ENCODE measurements at regions not wholly inside any gene's neighbourhood (a gene's known extent, or its start where the extent isn't known, plus 50 kb on each side); places are given as distances from the start of the nearest gene placed in this dataset.
"Not testable (repeated sequence)": the region's sequence is repeated elsewhere in the genome, so short reads cannot be mapped to it uniquely, and the experiment has no call there.

DNA sequence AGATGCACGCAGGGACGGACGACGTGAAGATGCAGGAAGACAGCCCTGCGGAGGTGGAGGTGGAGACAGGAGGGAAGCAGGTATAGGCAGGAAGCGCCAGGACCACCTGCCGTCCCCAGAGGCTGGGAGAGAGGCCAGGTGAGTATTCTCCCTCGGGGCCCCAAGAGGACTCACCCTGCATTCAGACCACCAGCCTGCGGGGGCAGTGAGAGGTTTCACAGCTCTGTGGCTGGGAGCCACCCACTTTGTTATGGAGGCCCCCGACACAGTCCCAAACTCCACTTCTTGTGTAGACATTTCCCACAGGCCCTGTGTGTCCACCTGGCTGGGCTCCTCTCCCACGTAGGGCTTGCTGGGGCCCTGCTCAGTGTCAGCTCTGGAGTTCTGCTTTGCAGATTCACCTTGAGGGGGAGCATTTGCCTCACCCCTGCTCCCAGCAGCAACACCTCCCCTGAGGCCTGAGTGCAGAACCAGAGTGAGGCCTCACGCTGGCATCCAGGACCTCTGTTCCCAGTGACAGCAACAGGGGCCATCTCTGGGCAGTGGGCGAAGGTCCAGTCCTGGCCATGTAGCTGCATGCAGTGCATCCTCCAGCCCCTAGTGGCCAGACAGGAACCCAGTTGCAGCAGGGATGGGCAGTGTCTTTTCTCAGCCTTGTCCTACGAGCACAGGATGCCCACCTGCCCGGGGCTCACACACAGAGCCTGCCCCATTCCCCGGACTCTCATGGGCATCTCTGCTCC is 119.4 kb upstream of the IQSEC1 start:
- no peak for DNase-seq

DNA sequence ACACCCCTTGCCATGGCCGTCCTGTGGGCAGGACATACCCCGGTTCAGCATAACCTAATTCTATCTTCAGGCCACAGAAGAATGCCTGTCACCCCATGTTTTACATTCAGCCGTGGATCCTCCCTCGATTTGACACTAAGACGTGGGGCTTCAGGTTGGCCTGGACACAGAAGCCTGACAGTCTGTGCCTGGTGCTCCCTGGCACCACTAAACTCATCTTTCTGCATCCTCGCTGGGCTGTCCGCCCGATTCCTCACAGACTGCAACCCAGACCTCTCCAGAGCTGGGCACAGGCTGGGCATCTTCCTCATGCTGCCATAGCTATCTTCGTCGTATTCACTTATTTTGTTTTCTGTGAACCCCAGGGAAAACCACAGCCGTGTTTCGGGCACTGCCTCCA is 117.8 kb upstream of the IQSEC1 start:
- DNase-seq: no peak

DNA sequence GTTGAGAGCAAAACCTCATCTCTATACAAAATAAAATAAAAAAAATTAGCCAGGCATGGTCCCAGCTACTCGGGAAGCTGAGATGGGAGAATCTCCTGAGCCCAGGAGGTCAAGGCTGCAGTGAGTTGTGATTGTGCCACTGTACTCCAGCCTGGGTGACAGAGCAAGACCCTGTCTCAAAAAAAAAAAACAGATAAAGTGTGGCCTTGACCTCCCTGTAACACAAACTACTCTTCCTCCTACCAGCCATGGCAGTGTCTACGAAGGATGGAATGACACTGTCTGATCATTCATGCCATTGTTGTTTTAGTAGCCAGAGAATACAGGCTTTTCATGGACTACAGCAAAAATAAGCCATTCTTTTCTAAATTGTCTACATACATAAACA is 117.1 kb upstream of the IQSEC1 start:
- no peak for DNase-seq

DNA sequence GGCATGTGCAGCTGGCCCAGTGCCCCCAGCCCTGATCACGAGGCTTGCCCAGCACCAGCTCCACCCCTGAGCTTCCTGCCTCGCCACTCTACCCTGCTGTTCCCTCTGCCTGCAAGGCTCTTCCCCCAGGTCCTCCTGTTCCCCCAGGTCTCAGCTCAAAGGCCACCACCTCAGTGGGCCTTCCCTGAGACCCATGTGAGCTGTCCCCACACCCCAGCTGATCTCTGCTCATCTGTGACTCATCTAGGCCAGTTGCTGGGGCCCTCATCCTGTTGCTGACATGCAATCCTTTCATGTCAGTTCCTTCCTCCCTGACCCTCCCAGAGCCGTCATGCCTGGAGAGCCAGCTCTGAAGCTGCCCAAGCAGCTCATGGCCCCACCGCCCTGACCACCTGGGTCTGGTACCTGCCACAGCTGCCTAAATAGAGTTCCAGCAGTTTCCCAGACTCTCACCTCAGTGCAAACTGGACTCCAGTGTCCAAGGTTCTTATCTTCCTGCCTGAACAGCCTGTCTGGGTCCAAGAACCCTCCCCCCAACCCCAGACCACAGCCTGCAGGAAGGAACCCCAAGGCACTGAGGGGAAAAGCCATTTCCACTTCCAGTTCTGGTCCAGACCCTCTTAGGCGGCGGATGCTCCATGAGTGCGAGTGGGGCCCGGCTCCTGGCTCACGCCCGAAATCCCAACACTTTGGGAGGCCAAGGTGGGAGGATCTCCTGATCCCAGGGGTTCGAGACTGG is 116.6 kb upstream of the IQSEC1 start:
- no peak for DNase-seq

DNA sequence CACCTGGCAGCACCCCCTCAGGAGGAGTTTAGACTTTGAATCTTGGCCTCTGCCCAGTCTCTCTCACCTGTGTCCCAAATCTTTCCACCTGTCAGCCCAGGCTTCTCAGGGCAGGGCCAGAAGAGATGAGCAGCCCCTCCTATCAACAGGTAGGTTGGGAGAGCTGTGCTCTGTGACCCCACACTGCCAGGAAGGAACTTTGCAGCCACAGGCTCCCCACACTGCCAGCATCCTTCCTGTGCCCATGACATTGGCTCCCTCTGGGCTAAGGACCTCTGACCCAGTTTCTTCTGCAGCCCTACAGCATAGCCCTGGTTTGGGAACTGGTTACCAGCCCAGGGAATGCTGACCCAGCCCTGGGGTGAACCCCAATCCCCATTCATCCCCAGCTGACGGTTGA is 115.7 kb upstream of the IQSEC1 start:
- DNase-seq: no peak

DNA sequence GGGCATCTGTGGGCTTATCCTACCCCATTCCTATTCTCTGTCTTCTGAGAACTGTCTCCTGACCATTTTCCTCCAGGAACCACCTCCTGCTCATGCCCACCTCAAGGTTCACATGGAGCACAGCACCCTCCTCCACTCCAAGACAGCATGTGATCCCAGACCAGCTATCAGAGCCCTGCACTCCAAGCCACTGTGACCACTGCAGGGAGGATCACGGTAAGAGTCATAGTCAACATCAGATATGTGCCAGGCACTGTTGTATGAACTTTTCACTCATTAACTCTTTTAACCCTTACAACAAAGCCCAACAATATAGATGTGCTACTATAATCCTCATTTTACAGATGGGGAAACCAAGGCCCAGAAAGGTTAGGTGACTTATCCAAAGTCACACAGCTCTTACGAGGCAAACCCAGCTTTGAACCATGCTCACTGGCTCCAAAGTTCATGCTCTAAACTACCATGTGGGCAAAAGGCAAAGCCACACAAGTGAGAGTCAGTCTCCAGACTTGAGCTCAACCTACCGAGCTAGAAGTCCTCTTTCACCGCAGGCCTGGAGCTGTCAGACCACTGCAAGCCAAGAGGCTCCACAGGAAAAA is 115.1 kb upstream of the IQSEC1 start:
- no peak for DNase-seq

DNA sequence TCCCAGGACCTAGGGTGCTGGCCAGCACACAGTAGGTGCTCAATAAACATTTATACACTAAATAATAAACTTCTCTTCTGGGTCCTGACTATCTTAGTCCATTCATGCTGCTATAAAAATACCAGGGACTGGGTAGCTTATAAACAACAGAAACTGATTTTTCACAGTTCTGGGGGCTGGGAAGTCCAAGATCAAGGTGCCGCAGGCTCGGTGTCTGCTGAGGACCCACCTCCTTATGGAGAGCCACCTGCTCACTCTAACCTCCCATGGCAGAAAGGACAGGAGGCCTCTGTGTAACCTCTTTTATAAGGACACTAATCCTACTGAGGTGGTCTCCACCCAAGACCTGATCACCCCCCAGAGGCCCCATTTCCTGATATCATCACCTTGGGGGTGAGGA is 114.4 kb upstream of the IQSEC1 start:
- DNase-seq: no peak

DNA sequence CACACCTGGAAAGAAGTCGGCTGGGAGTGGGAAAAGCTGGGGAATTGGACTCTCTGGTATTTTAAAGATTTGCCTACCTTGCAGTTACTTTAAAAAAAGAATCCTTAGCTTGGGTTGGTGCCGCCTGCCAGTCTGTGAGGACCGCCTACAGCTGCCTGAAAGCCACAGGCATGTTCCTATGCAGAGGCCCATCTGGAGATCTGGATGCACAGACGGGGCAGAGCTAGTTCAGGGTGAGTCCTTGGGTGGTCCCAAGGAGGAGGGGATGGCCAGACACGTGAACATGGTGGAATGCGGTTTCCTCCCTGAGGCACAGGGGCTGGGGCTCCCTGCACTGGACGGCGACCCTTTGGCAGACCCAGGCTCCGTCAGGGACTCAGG is 113.2 kb upstream of the IQSEC1 start:
- DNase-seq: no peak

DNA sequence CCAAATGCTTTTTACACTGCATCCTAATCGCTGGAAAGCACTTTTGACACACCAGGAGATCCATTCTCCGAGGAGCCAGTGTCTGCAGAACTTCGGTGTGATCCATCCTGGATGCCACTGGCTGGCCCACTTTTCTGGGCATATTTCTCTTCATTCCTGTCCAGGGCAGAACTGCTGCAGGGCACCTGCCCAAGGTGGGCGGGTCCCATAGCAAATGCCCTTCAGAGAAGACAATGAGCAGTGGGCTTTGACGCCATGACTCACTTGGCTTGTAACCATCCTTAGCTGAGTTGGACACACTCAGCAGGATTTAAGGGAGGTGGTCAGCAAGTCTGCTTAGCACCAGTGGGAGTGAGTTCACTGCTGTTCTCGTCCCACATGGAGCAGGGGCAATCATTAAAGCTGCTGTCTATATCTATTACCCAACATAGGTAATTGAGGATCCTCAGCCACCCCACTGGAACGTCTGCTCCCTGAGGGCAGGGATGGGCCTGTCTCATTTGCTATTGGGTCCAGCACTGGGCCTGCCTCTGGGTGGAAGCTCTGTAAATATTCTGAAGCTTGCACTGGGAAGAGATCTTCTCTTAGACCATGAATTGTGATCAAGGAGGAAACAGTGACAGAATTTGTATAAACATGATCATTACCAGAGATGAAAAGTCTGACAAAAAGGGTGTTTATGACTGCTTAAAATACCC is 112.7 kb upstream of the IQSEC1 start:
- DNase-seq: no peak

DNA sequence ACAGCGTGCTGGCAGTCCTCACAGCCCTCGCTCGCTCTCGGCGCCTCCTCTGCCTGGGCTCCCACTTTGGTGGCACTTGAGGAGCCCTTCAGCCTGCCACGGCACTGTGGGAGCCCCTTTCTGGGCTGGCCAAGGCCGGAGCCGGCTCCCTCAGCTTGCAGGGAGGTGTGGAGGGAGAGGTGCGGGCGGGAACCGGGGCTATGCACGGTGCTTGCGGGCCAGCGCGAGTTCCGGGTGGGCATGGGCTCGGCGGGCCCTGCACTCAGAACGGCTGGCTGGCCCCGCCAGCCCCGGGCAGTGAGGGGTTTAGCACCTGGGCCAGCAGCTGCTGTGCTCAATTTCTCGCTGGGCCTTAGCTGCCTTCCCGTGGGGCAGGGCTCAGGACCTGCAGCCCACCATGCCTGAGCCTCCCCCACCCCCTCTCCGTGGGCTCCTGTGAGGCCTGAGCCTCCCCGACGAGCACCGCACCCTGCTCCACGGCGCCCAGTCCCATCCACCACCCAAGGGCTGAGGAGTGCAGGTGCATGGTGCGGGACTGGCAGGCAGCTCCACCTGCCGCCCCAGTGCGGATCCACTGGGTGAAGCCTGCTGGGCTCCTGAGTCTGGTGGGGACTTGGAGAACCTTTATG is 106.5 kb upstream of the IQSEC1 start:
- DNase-seq: not testable (repeated sequence)

DNA sequence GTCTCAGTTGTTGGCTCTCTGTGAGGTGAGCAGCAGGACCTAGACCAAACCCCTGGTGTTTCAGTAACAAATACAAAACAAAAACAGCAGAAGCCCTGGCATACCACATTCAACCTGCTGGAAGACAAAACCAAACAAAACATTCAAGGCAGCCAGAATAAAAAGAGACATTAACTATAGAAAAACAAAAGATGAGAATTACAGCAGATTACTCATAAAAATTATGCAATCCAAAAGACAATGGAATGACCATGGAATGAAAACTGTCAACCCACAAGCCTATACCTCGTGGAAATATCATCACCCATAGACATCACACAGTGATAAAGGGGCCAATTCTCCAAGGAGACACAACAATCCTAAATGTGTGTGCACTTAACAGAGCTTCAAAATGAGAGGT is 106.0 kb upstream of the IQSEC1 start:
- no peak for DNase-seq

DNA sequence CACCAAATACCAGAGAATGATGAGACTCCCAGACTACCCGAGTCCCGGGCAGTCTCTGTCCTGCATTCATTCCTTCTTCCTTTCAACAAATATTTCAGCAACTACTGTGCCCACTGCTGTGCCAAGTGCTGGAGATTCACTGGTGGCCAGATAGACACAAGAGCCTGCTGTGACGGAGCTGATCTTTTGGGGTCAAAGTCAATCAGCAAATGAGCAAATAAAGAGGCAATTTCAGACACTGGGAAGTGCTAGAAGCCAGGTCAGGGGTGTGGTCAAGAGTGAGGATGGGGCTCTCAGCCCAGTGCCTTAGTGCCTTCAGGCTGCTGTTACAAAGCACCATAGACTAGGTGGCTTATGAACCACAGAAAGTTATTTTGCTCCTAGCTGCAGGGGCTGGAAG is 104.9 kb upstream of the IQSEC1 start:
- no peak for DNase-seq

DNA sequence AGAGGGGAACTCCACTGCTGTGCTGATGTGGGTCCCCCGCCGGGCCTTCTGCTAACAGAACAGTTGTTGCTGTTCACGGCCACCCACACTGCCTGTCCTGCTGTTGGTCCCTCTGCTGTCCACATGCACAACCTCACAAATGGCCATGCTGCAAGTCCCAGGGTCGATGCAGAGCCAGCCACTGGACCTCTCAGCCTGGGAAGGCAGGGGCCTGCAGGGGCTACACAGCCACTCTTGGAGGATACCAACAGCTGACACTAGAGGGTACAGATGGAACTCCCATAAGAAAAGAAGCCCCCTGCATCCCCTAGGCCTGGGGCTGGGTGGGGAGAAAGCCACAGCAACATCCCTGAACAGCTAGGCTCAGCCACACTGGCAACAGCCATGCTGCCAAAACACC is 104.4 kb upstream of the IQSEC1 start:
- no peak for DNase-seq

DNA sequence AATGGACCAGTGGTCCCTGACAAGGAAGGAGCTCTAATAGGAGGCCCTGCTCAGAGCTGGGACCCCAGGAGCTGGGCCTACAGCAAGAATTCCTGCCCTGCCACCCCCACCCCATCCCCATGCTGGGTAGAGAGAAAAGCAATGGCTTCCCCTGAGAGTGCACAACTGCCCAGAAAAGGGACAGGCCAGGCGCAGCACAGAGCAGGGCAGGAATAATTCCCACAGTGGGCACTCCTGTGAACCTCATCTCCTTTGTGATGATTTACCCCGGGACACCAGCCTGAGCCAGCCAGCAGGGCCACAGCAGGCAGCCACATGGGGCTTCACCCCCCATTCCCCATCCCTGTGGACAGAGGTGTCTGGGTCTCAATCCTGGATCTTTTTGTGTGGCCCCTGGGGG is 104.0 kb upstream of the IQSEC1 start:
- no peak for DNase-seq

DNA sequence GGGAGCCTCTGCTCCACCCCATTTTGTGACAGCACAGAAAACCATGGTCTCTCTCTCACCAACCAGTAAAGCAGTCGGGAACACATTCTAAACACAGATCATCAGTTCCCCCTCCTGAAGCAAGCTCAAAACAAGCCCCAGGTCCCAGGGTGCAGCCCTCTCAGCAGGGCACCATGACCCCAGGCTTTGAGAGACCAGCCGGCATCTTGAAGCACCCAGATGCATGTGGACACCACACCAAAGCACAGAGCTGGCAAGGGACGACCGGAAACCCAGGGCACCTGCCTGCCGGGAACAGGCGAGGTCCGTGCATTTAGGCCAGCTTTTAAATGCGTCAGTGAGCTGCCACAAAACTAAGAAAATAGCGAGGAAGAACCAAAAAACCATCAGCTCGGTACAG is 103.2 kb upstream of the IQSEC1 start:
- no peak for DNase-seq

DNA sequence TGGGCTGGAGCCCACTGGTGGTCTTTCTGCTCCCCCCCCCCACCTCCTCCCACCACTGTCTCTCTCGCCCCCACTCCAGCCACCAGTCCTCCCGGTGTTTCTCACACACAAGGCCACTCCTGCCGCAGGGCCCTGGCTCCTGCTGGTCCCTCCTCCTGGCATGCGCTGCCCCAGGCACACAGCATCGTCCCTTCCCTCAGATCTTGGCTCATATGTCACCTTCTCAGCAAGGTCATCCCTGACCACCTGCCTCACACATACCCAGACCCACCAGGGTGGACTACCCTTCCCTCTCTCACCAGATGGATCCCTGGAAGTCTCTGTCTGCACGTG is 101.5 kb upstream of the IQSEC1 start:
- DNase-seq: no peak

DNA sequence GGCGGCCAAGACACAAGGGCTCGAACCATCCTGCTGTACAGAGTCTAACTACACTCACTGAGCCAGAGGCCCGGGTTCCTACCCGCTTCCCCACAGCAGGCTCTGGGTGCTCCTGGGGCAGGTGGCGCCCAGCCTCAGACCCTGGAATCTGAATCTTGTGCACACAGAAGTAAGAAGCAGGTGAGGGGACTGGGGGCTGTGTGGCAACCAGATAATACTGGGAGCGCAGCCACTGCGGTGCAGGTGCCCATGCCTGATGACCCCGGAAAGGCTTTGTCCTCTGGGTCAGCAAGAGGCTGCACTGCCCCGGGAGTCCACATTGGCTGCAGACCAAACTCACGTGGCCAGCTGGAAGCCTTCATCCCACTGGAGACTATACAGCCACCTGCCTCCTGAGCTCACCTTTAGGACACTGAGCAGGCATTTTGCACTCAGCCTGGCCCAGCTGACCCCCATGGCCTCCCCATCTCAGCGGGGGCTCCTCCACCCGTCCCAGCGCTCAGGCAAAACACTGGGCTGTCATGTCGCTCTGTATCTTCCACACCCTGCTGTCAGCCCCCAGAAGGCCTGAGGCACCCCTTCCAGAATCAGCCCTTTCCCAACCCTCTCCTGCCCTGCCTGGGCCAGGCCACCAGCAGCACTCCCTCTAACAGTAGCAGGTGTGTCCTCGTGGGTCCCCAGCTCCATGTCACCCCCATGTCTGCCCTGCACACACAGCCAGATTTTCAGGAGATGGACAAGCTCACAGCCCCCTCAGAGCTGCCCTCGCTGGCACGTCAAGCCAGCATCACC is 101.0 kb upstream of the IQSEC1 start:
- DNase-seq: no peak

DNA sequence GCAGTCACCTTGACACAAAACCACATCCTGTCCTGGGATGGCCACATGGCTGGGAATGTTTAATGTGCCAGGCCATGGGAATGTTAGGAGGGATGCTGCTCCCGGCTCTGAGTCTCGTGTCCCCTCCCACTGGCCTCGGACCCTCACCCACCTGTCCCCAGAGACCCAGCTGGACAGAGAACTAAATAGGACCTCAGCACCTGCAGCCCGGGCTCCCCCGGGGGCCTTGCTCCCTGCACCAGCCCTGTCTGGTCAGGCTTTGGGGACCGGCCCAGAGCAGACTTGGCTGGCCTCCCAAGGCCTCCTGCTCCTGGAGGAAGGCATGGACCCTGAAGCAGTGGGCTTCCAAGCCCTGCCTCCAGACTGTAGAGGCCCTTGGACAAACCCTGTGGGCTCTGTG is 100.0 kb upstream of the IQSEC1 start:
- DNase-seq: no peak

DNA sequence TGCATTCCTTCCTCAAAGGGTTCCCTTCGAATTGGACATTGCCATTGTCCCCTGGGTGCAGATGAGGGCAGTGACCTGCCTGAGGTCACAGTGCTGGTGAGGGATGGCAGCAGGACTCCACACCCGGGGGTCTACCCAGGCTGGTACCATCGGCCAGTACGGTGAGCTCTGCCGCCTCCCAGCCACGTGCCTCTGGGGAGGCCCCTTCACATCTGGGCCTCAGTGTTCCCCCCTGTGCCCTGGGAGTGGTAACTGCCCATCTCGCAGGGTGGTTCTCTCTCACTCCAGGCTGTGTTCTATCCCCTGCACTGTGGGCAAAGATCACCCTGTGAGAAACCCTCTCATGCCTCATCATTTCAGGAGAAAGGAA is 99.4 kb upstream of the IQSEC1 start:
- DNase-seq: no peak

DNA sequence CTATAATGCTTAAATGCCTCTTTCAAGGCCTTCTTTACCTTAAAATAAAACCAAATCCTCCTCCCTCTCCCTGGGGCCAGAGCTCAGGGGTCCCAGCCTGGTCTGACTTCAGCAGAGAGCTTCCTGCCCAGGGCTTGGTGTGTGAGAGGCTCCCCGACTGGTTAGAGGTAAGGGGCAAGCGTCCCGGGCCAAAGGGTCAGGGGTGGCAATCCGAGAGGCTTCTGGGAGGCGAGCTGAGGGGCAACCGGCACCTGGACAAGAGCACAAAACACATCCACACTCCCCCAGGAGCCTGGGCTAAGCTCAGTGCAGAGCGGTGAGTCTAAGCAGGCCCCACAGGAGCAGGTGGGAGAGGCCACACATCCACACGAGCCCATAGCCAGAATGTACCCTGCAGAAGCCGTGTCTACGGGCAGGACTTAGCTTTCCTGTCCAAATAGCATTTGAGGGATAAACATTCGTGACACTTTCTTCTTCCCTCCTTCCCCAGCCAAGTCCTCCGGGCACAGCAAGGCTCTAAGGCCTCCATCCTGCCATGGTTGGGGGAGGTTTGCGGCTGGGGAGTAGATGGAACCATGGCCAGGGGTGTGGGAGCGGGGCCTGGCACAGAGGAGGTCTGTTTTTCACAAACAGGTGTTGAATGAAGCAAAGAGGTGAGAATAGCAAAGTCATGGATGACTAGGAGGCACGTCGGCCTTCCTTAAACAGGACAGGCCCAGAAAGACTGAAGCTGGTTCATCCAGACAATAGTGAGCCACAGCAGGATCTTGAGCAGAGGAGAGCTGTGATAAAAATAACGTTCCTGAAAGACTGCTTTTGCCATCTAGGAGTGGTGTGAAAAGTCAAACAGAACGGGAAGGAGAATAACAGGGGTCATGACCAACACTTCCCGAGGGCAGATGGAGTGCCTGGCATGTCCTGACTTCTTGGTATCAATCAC is 98.7 kb upstream of the IQSEC1 start:
- no peak for DNase-seq

DNA sequence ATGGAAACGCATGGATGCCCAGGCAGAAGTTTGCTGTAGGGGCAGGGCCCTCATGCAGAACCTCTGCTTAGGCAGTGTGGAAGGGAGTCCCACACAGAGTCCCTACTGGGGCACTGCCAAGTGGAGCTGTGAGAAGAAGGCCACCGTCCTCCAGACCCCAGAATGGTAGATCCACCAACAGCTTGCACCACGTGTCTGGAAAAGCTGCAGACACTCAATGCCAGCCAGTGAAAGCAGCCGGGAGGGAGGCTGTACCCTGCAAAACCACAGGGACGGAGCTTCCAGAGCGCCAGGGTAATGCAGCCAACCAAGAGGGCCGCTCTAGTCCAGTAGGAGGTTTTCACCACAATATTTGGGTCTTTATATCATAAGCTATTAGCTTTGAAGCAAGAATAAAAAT is 97.1 kb upstream of the IQSEC1 start:
- DNase-seq: no peak

DNA sequence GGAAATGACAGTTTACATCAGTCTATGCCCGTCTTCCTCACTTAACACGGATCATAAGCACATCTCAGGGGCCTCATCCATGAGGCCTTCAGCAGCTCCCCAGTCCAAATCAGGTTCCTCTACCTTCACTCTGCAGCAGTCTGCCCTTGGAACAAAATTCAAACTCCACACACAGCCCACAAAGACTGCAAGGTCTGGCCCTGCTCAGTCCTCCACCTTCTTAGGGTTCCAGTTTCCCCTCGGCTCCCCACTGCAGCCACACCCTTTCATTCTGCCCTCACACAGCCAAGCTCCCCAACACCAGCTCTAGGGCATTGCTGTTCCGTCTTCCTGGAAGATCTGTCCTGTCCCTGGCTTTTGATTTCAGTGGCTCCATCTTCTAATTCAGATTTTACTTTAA is 95.2 kb upstream of the IQSEC1 start:
- no peak for DNase-seq
